22Rv1 (cell line): ENCODE measurements at regions not wholly inside any gene's neighbourhood (a gene's known extent, or its start where the extent isn't known, plus 50 kb on each side); places are given as distances from the start of the nearest gene placed in this dataset.
"Not testable (repeated sequence)": the region's sequence is repeated elsewhere in the genome, so short reads cannot be mapped to it uniquely, and the experiment has no call there.

Source experiments
- H3K27ac ChIP-seq: fragments of 450-650 bp; 2 replicates; pipeline ENCODE4 v1.5.1; 2017
- CTCF ChIP-seq: fragments of 450-650 bp; IDR thresholded peaks from 2 replicates; pipeline ENCODE4 v1.5.1; 2017; ENCODE audit warnings: mild to moderate bottlenecking
- ZFX ChIP-seq: fragments of 450-650 bp; IDR thresholded peaks from 2 replicates; pipeline ENCODE4 v1.6.1; 2017; ENCODE audit warnings: antibody characterized with exemption, borderline replicate concordance

- peak; percentile 61 for TF ChIP-seq CTCF
- H3K27ac ChIP-seq = not testable (repeated sequence)
Measured at GRCh38 chr13:18252848-18253247, 928.8 kb downstream of the TUBA3C start.

- not testable (repeated sequence) for H3K27ac ChIP-seq
Measured at GRCh38 chr13:18248533-18249240, 932.9 kb downstream of the TUBA3C start.

GRCh38 chr13:18240086-18240485 is 941.5 kb downstream of the TUBA3C start:
- H3K27ac ChIP-seq = not testable (repeated sequence)

- H3K27ac ChIP-seq = not testable (repeated sequence)
Measured at GRCh38 chr13:18238586-18238985, 943.0 kb downstream of the TUBA3C start.

GRCh38 chr13:18236528-18236815 is 945.2 kb downstream of the TUBA3C start:
- no peak for TF ChIP-seq ZFX
- TF ChIP-seq CTCF = no peak
- no peak overlapping the region for H3K27ac ChIP-seq

GRCh38 chr13:18235756-18236527 is 945.7 kb downstream of the TUBA3C start:
- TF ChIP-seq ZFX (no peak), CTCF (no peak)
- no peak overlapping the region for H3K27ac ChIP-seq

- H3K27ac ChIP-seq = no peak overlapping the region
- TF ChIP-seq CTCF (no peak), ZFX (no peak)
Measured at GRCh38 chr13:18235172-18235571, 946.5 kb downstream of the TUBA3C start.

- H3K27ac ChIP-seq = not testable (repeated sequence)
Measured at GRCh38 chr13:18234451-18234850, 947.2 kb downstream of the TUBA3C start.

GRCh38 chr13:18233783-18234299 is 947.8 kb downstream of the TUBA3C start:
- TF ChIP-seq ZFX = no peak
- H3K27ac ChIP-seq = no peak overlapping the region

GRCh38 chr13:18232994-18233782 is 948.4 kb downstream of the TUBA3C start:
- TF ChIP-seq ZFX = no peak
- H3K27ac ChIP-seq = no peak overlapping the region
